ENCODE measurements at regions not wholly inside any gene's neighbourhood (a gene's known extent, or its start where the extent isn't known, plus 50 kb on each side); places are given as distances from the start of the nearest gene placed in this dataset.

DNA sequence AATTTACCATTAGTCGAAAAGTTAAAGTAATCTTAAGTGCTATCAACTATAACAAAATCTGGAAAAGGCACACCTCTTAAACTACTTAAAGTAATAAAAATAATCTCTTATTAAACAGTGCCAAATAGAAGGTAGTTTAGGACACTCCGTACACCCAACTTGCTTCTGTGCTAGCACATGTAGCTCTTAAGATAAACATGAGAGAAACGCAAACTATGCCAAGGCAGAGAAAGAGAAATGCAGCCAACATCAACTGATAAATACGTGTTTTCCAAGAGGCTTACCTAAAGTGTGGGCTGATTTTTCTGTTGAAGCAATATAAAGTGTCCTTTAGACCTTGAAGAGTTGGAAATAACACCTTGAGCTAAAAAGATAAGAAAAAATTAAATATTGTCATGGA, 480.6 kb upstream of the DAB2 start:
- Histone ChIP-seq H3K56ac (ENCODE audit: insufficient read length, low read depth, low read length) (no peak overlapping the region), H3K23me2 (ENCODE audit: insufficient read length, low read depth, low read length, poor library complexity, severe bottlenecking) (no peaks in the 10 kb centered on the region), H2BK12ac (ENCODE audit: insufficient read length, low read depth, low read length) (no peak overlapping the region), H3K79me2 (ENCODE audit: insufficient read depth, low read length) (no peaks in the 10 kb centered on the region), H4K91ac (ENCODE audit: insufficient read length, low read depth, low read length) (no peak overlapping the region), H3K4me1 (ENCODE audit: insufficient read depth, low read length) (no peaks in the 10 kb centered on the region), H2AFZ (ENCODE audit: low read length) (no peak overlapping the region), H3T11ph (ENCODE audit: low read length) (no peak overlapping the region), H2AK5ac (ENCODE audit: insufficient read length, low read length) (no peak overlapping the region), H3K14ac (ENCODE audit: insufficient read depth, low read length) (no peak overlapping the region), H3K4me2 (ENCODE audit: insufficient read depth, insufficient read length, low read length) (no peak overlapping the region), H3K27ac (ENCODE audit: insufficient read length, low read depth, low read length) (no peak overlapping the region), H3K79me1 (ENCODE audit: insufficient read depth, low read depth, low read length, poor library complexity, severe bottlenecking) (no peaks in the 10 kb centered on the region), H2BK15ac (ENCODE audit: low read depth, low read length) (no peak overlapping the region), H4K20me1 (ENCODE audit: control insufficient read depth, insufficient read depth, insufficient read length) (no peaks in the 10 kb centered on the region), H2BK120ac (ENCODE audit: low read depth, low read length, poor library complexity, severe bottlenecking) (no peak overlapping the region), H3K18ac (ENCODE audit: insufficient read length, low read depth, low read length) (no peak overlapping the region), H3K23ac (ENCODE audit: insufficient read length, low read depth, low read length) (no peak overlapping the region), H3K27me3 (ENCODE audit: insufficient read depth, low read length) (no peaks in the 10 kb centered on the region), H3K9me3 (ENCODE audit: control insufficient read depth, low read depth, low read length) (no peaks in the 10 kb centered on the region), H3K4ac (ENCODE audit: low read depth, low read length) (no peak overlapping the region), H2BK5ac (ENCODE audit: insufficient read length, low read length) (no peak overlapping the region), H4K8ac (replicated peaks; ENCODE audit: insufficient read length, low read depth, low read length) (no peak overlapping the region), H4K5ac (ENCODE audit: insufficient read length, low read depth, low read length) (no peak overlapping the region), H2BK20ac (ENCODE audit: low read depth, low read length, poor library complexity, severe bottlenecking) (no peak overlapping the region), H3K9ac (ENCODE audit: extremely low read depth, insufficient read length, low read length) (no peak overlapping the region)
- Mint-ChIP-seq H3K4me1 (no peaks in the 10 kb centered on the region), H3K27me3 (ENCODE audit: low read depth) (no peaks in the 10 kb centered on the region), H3K36me3 (ENCODE audit: insufficient read depth in 1 of 3, low read depth in 3 of 3) (peaks cover 0 to 11% (median 0%) of the 10 kb centered on the region in 3 experiments; a peak in 3 of 7 replicates), H3K4me3 (no peak overlapping the region), H3K27ac (no peak overlapping the region), H3K9me3 (peaks cover 16 to 24% of the 10 kb centered on the region in 2 experiments; a peak in 4 of 5 replicates)
- no peak for DNase-seq
- TF ChIP-seq, protein P1, sequence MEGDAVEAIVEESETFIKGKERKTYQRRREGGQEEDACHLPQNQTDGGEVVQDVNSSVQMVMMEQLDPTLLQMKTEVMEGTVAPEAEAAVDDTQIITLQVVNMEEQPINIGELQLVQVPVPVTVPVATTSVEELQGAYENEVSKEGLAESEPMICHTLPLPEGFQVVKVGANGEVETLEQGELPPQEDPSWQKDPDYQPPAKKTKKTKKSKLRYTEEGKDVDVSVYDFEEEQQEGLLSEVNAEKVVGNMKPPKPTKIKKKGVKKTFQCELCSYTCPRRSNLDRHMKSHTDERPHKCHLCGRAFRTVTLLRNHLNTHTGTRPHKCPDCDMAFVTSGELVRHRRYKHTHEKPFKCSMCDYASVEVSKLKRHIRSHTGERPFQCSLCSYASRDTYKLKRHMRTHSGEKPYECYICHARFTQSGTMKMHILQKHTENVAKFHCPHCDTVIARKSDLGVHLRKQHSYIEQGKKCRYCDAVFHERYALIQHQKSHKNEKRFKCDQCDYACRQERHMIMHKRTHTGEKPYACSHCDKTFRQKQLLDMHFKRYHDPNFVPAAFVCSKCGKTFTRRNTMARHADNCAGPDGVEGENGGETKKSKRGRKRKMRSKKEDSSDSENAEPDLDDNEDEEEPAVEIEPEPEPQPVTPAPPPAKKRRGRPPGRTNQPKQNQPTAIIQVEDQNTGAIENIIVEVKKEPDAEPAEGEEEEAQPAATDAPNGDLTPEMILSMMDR (conservative IDR thresholded peaks at IDR 0.05) = no peak
- WGBS (ENCODE audit: extremely low coverage, insufficient read length, low lambda C conversion rate) = no CpG with 5 or more reads among the region's 4 CpGs

Data from H9 (cell line).